ENCODE measurements at regions not wholly inside any gene's neighbourhood (a gene's known extent, or its start where the extent isn't known, plus 50 kb on each side); places are given as distances from the start of the nearest gene placed in this dataset.

DNA sequence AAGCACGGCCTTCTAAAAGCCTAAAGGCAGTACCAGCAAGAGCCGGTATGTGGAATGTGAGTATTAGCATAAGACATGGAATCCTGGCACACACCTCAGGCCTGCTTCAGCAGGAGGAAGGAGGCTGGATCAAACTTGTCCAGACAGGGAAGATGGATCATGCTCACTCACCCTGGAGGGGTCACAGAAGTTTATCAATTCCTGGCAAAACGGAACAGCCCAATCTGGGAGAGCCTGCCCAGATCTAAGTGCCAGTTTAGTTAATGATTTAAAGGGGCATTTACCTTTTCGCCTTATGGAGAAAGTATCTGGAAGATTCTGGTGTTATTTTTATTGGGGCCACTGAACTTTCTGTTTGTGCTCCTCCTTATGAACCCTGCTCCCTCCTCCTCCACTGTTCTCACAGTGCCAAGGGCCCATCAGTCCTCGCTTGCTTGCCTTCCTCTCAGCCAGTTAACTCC is 58.3 kb upstream of the NFE2L2 start:
- in situ Hi-C loops (cut with MboI; ENCODE audit: low sequenced_read_pairs, unreplicated experiment) = no loop called here
- TF ChIP-seq, protein P1, sequence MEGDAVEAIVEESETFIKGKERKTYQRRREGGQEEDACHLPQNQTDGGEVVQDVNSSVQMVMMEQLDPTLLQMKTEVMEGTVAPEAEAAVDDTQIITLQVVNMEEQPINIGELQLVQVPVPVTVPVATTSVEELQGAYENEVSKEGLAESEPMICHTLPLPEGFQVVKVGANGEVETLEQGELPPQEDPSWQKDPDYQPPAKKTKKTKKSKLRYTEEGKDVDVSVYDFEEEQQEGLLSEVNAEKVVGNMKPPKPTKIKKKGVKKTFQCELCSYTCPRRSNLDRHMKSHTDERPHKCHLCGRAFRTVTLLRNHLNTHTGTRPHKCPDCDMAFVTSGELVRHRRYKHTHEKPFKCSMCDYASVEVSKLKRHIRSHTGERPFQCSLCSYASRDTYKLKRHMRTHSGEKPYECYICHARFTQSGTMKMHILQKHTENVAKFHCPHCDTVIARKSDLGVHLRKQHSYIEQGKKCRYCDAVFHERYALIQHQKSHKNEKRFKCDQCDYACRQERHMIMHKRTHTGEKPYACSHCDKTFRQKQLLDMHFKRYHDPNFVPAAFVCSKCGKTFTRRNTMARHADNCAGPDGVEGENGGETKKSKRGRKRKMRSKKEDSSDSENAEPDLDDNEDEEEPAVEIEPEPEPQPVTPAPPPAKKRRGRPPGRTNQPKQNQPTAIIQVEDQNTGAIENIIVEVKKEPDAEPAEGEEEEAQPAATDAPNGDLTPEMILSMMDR (IDR thresholded peaks at IDR 0.05; ENCODE audit: borderline replicate concordance, control extremely low read depth, extremely low read depth, insufficient read depth, missing control alignments) = no peak
- DNase-seq (ENCODE audit: low spot score) = no peak

DNA sequence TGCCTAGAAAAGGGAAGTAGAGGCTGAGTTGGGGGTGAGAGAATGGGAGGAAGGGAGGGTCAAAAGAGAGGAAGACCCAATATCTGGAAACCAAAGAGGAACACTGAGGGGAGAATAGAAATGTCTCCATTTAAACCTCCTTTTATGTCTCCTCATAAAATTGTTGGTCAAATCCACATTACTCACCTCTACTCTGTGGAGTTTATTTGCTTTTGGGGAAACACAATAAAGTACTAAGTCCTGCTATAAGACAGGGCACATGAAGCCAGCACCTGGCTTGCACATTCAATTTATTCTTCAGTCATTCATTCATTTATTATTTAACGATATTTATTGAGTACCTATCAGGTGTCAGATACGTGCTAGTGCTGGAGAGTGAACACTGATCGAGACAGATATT is 60.3 kb upstream of the NFE2L2 start:
- in situ Hi-C loops (cut with MboI; ENCODE audit: low sequenced_read_pairs, unreplicated experiment) = loop anchor here (25.0 kb wide), 1 partner anchor 288 kb away; a partner anchor contains a TSS
- TF ChIP-seq, protein P1 (IDR thresholded peaks at IDR 0.05; ENCODE audit: borderline replicate concordance, control extremely low read depth, extremely low read depth, insufficient read depth, missing control alignments) = no peak
- no peak for DNase-seq (ENCODE audit: low spot score)

DNA sequence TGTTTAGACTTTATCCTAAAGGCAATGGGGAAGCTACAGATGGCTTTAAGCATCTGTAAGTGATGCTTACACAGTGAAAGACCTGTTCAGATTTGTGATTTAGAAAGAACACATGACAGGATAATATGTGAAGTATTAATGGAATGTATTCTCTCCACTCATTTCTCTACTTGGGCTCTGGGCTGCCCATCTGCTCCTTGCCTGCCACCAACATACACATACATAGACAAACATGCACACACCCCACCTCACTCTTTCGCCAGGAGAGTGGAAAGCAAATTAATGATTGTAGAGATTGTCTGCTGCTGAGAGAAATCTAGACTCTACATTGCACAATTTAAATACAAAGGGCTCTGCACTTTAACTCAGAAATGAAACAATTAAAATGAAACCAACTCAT is 61.0 kb upstream of the NFE2L2 start:
- no peak for DNase-seq (ENCODE audit: low spot score)
- in situ Hi-C loops (cut with MboI; ENCODE audit: low sequenced_read_pairs, unreplicated experiment) = loop anchor here (25.0 kb wide), 1 partner anchor 287 kb away; a partner anchor contains a TSS
- TF ChIP-seq, protein P1 (IDR thresholded peaks at IDR 0.05; ENCODE audit: borderline replicate concordance, control extremely low read depth, extremely low read depth, insufficient read depth, missing control alignments) = no peak

DNA sequence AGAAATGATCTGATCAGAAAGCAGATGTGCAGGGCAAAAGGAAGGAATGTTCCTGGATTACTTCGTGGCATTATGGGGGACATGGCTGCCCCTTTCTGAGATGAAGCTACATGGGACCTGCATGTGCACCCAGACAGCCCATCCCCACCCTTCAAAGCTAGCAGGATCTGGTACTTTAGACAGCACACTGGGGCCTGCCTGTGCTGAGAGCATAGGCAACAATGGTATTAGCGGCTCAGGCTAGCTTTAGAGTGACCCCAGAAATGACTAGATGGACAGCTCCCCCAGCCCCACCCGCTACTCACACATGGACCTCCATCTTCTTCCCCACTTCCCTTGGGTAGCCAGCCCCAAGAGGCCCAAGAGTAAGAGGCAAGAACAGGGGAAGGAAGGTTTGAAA is 61.5 kb upstream of the NFE2L2 start:
- no peak for DNase-seq (ENCODE audit: low spot score)
- TF ChIP-seq, protein P1 (IDR thresholded peaks at IDR 0.05; ENCODE audit: borderline replicate concordance, control extremely low read depth, extremely low read depth, insufficient read depth, missing control alignments) = no peak
- in situ Hi-C loops (cut with MboI; ENCODE audit: low sequenced_read_pairs, unreplicated experiment) = loop anchor here (25.0 kb wide), 1 partner anchor 286 kb away; a partner anchor contains a TSS

DNA sequence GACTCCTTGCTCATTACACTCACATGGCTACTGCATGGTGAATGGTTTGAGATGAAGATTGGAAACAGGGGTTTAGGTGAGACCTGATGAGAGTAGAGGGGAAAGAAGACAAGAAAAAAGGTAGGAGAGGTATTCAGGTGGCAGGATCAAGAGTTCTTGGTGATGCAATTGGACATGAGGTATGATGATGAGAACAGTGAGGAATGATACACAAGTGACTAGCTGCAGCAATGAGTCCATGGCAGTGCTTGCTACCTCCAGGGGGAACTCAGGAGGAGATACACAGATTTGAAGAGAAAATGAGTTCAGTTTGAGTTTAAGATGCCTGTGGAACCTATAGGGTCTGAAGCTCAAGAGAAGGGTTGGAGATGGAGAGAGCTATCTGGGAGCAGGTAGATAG is 62.1 kb upstream of the NFE2L2 start:
- in situ Hi-C loops (cut with MboI; ENCODE audit: low sequenced_read_pairs, unreplicated experiment) = loop anchor here (25.0 kb wide), 1 partner anchor 286 kb away; a partner anchor contains a TSS
- TF ChIP-seq, protein P1 (IDR thresholded peaks at IDR 0.05; ENCODE audit: borderline replicate concordance, control extremely low read depth, extremely low read depth, insufficient read depth, missing control alignments) = no peak
- DNase-seq (ENCODE audit: low spot score) = no peak

DNA sequence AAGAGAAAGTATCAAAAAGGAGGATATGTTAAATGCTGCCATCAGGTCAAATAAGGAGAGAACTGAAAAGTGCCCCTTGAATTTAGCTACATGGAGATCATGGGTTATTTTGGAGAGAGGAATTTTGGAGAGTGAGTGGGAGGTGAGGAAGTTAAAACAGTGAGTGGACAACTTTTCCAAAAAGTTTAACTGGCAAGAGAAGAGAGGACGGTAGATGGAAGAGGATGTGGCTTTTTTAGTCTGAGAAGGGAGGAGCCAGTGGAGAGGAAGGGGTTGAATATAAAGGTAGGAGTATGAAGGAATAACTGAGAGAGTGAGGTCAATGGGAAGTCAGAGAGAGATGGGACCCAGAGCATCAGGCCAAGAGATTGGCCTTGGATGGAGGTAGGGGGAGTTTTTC is 62.5 kb upstream of the NFE2L2 start:
- in situ Hi-C loops (cut with MboI; ENCODE audit: low sequenced_read_pairs, unreplicated experiment) = loop anchor here (25.0 kb wide), 1 partner anchor 285 kb away; a partner anchor contains a TSS
- TF ChIP-seq, protein P1 (IDR thresholded peaks at IDR 0.05; ENCODE audit: borderline replicate concordance, control extremely low read depth, extremely low read depth, insufficient read depth, missing control alignments) = no peak
- no peak for DNase-seq (ENCODE audit: low spot score)
